ENCODE measurements at regions not wholly inside any gene's neighbourhood (a gene's known extent, or its start where the extent isn't known, plus 50 kb on each side); places are given as distances from the start of the nearest gene placed in this dataset.

- DNase-seq (ENCODE audit: low read depth): no peak
- no peak overlapping the region for H3K4me3 ChIP-seq (replicated peaks; ENCODE audit: low read depth, low read length)
- no peak for TF ChIP-seq CTCF (IDR thresholded peaks at IDR 0.05; ENCODE audit: low read length, missing control alignments)
These were observed 545.9 kb upstream of the MIR17HG start for GRCh38 chr13:90801621-90802020.

- no peak overlapping the region for H3K4me3 ChIP-seq (replicated peaks; ENCODE audit: low read depth, low read length)
- DNase-seq (ENCODE audit: low read depth): no peak
- TF ChIP-seq CTCF (IDR thresholded peaks at IDR 0.05; ENCODE audit: low read length, missing control alignments): no peak
These were observed 544.3 kb upstream of the MIR17HG start for GRCh38 chr13:90803210-90803609.

GRCh38 chr13:90806016-90806615, 541.4 kb upstream of the MIR17HG start:
- TF ChIP-seq CTCF (IDR thresholded peaks at IDR 0.05; ENCODE audit: low read length, missing control alignments): no peak
- H3K4me3 ChIP-seq (replicated peaks; ENCODE audit: low read depth, low read length): no peak overlapping the region
- DNase-seq (ENCODE audit: low read depth): no peak

- TF ChIP-seq CTCF (IDR thresholded peaks at IDR 0.05; ENCODE audit: low read length, missing control alignments): no peak
- H3K4me3 ChIP-seq (replicated peaks; ENCODE audit: low read depth, low read length): no peak overlapping the region
- no peak for DNase-seq (ENCODE audit: low read depth)
These were observed 540.6 kb upstream of the MIR17HG start for GRCh38 chr13:90806892-90807291.

GRCh38 chr13:90808838-90809237, 538.6 kb upstream of the MIR17HG start:
- H3K4me3 ChIP-seq (replicated peaks; ENCODE audit: low read depth, low read length): no peak overlapping the region
- DNase-seq (ENCODE audit: low read depth): no peak
- no peak for TF ChIP-seq CTCF (IDR thresholded peaks at IDR 0.05; ENCODE audit: low read length, missing control alignments)

GRCh38 chr13:90824032-90824431, 523.5 kb upstream of the MIR17HG start:
- no peak for TF ChIP-seq CTCF (IDR thresholded peaks at IDR 0.05; ENCODE audit: low read length, missing control alignments)
- DNase-seq (ENCODE audit: low read depth): no peak
- no peak overlapping the region for H3K4me3 ChIP-seq (replicated peaks; ENCODE audit: low read depth, low read length)

- no peak for DNase-seq (ENCODE audit: low read depth)
- TF ChIP-seq CTCF (IDR thresholded peaks at IDR 0.05; ENCODE audit: low read length, missing control alignments): no peak
- no peak overlapping the region for H3K4me3 ChIP-seq (replicated peaks; ENCODE audit: low read depth, low read length)
These were observed 520.8 kb upstream of the MIR17HG start for GRCh38 chr13:90826688-90827087.
